NCI-H1417 treated with DMSO at 0.1 percent for 48 hours (cell line): ENCODE measurements at regions not wholly inside any gene's neighbourhood (a gene's known extent, or its start where the extent isn't known, plus 50 kb on each side); places are given as distances from the start of the nearest gene placed in this dataset.
A peak's percentile ranks its signal among the peaks of the same experiment; 100 is the strongest.

ENCODE experiments used
- DNase-seq: peaks from one replicate; lab custom pipeline; 2025; lab: John Stamatoyannopoulos, UW

- DNase-seq = no peak
Observed at GRCh38 chr2:7598402-7598801, 681.2 kb downstream of the RNF144A start.

GRCh38 chr2:7599462-7600258 is 682.4 kb downstream of the RNF144A start:
- no peak for DNase-seq

GRCh38 chr2:7601990-7602389 is 684.8 kb downstream of the RNF144A start:
- DNase-seq = no peak

- no peak for DNase-seq
Observed at GRCh38 chr2:7604456-7604855, 687.2 kb downstream of the RNF144A start.

GRCh38 chr2:7607441-7608173 is 690.4 kb downstream of the RNF144A start:
- no peak for DNase-seq

GRCh38 chr2:7609556-7609955 is 692.3 kb downstream of the RNF144A start:
- DNase-seq = no peak

GRCh38 chr2:7609974-7610373 is 692.8 kb downstream of the RNF144A start:
- no peak for DNase-seq

- no peak for DNase-seq
Observed at GRCh38 chr2:7611750-7612149, 694.5 kb downstream of the RNF144A start.

- DNase-seq = no peak
Observed at GRCh38 chr2:7612969-7613368, 695.8 kb downstream of the RNF144A start.

- DNase-seq = no peak
Observed at GRCh38 chr2:7613831-7614230, 696.6 kb downstream of the RNF144A start.

GRCh38 chr2:7618031-7618430 is 700.8 kb downstream of the RNF144A start:
- no peak for DNase-seq

GRCh38 chr2:7619203-7619970 is 702.2 kb downstream of the RNF144A start:
- no peak for DNase-seq

GRCh38 chr2:7620255-7620654 is 703.0 kb downstream of the RNF144A start:
- no peak for DNase-seq

- no peak for DNase-seq
Observed at GRCh38 chr2:7621018-7621814, 704.0 kb downstream of the RNF144A start.

GRCh38 chr2:7625392-7626138 is 708.4 kb downstream of the RNF144A start:
- DNase-seq = peak; percentile 80

- DNase-seq = no peak
Observed at GRCh38 chr2:7626139-7626537, 708.9 kb downstream of the RNF144A start.

GRCh38 chr2:7627583-7627982 is 710.4 kb downstream of the RNF144A start:
- no peak for DNase-seq

- DNase-seq = no peak
Observed at GRCh38 chr2:7632420-7632819, 715.2 kb downstream of the RNF144A start.

- peak; percentile 47 for DNase-seq
Observed at GRCh38 chr2:7633566-7634153, 716.4 kb downstream of the RNF144A start.

- DNase-seq = peak; percentile 97
Observed at GRCh38 chr2:7634409-7634808, 717.2 kb downstream of the RNF144A start.

GRCh38 chr2:7639476-7639875 is 722.3 kb downstream of the RNF144A start:
- no peak for DNase-seq
